Gastrocnemius medialis (tissue), 4 donors: ENCODE measurements at regions not wholly inside any gene's neighbourhood (a gene's known extent, or its start where the extent isn't known, plus 50 kb on each side); places are given as distances from the start of the nearest gene placed in this dataset.
A peak's percentile ranks its signal among the peaks of the same experiment; 100 is the strongest.

Source experiments
- ATAC-seq, 2 donors: fragments of 150-250 bp; one replicate each; pipeline ENCODE4 v1.9.1; 2016
- DNase-seq, 2 donors: peaks; one replicate each; pipeline ENCODE4 v3.0.0-alpha.2; 2019
- H3K27ac ChIP-seq, 4 donors: fragments of 200-600 bp; sonication (generic); 1 replicate in 1 of 4; 2 replicates in 3 of 4; pipeline ENCODE4 v1.5.1; 2016 to 2018; ENCODE audit warnings: mild to moderate bottlenecking in 2 of 4, moderate library complexity in 1 of 4
- H3K27me3 ChIP-seq, 3 donors: fragments of 200-600 bp; sonication (generic) in 2 of 3; 1 replicate in 1 of 3; 2 replicates in 2 of 3; pipeline versions ENCODE4 v1.5.1 to v1.6.0; 2016 to 2019; ENCODE audit warnings: mild to moderate bottlenecking in 1 of 3, moderate library complexity in 1 of 3
- H3K36me3 ChIP-seq, 2 donors: fragments of 200-600 bp; sonication (generic) in 1 of 2; one replicate each; pipeline ENCODE4 v1.5.1; 2017 to 2018
- H3K4me1 ChIP-seq, 2 donors: fragments of 200-600 bp; sonication (generic) in 1 of 2; one replicate each; pipeline ENCODE4 v1.5.1; 2016 to 2017; ENCODE audit warnings: mild to moderate bottlenecking in 2 of 2
- H3K4me3 ChIP-seq, 4 donors: fragments of 200-600 bp; sonication (generic) in 3 of 4; 1 replicate in 1 of 4; 2 replicates in 3 of 4; pipeline ENCODE4 v1.5.1; 2016 to 2019; ENCODE audit warnings: mild to moderate bottlenecking in 2 of 4
- H3K9me3 ChIP-seq, 3 donors: fragments of 200-600 bp; sonication (generic) in 2 of 3; 1 replicate in 1 of 3; 2 replicates in 2 of 3; pipeline ENCODE4 v1.5.1; 2016 to 2019
- CTCF ChIP-seq, 5 experiments: fragments of 450-650 bp in 3 of 5; fragments of 200-600 bp in 2 of 5; sonication (generic) in 2 of 5; IDR thresholded peaks in 4 of 5; conservative IDR thresholded peaks in 1 of 5; 1 replicate in 4 of 5; 2 replicates in 1 of 5; pipeline ENCODE4 v1.5.1; 2016 to 2019; ENCODE audit warnings: antibody characterized with exemption in 5 of 5, mild to moderate bottlenecking in 3 of 5, moderate library complexity in 3 of 5
- POLR2A ChIP-seq, 2 donors: fragments of 450-650 bp; IDR thresholded peaks; one replicate each; pipeline ENCODE4 v1.6.1; 2017; ENCODE audit warnings: antibody characterized with exemption in 2 of 2, mild to moderate bottlenecking in 2 of 2, moderate library complexity in 2 of 2
- in situ Hi-C, 4 donors: fragments of 200-750 bp; cut with MboI; loops; one replicate each; pipeline versions ENCODE4 v1.15.0 to v1.8.0; 2017; ENCODE audit warnings: low sequenced_read_pairs in 4 of 4
- intact Hi-C: fragments of 100-400 bp; cut with DNase I; formaldehyde crosslinking; loops from one replicate; pipeline ENCODE4 v1.15.1; 2023; ENCODE audit warnings: low total_unique reads

- Histone ChIP-seq H3K27ac (no peak overlapping the region), H3K4me1 (no peaks in the 10 kb centered on the region), H3K9me3 (no peaks in the 10 kb centered on the region), H3K36me3 (no peaks in the 10 kb centered on the region), H3K27me3 (no peaks in the 10 kb centered on the region), H3K4me3 (no peak overlapping the region)
- ATAC-seq (no peak), DNase-seq (no peak)
- TF ChIP-seq CTCF (IDR thresholded peaks at IDR 0.05 in 4 of 5, conservative IDR thresholded peaks at IDR 0.05 in 1 of 5) (no peak), POLR2A (IDR thresholded peaks at IDR 0.05) (no peak)
- in situ Hi-C loops = loop anchor here in 1 of 4 donors (25.0 kb wide), 1 partner anchor 710 kb away; no protein-coding TSS in a partner anchor
- intact Hi-C loops = no loop called here
Measured at GRCh38 chr5:89447027-89447426, 564.0 kb upstream of the MEF2C start.

- Histone ChIP-seq H3K4me3 (no peak overlapping the region), H3K36me3 (no peaks in the 10 kb centered on the region), H3K27ac (no peak overlapping the region), H3K4me1 (peaks cover 0 to 5% of the 10 kb centered on the region in 2 donors), H3K27me3 (no peaks in the 10 kb centered on the region), H3K9me3 (no peaks in the 10 kb centered on the region)
- intact Hi-C loops (no loop called here), in situ Hi-C loops (loop anchor here in 1 of 4 donors (25.0 kb wide), 1 partner anchor 708 kb away; no protein-coding TSS in a partner anchor)
- TF ChIP-seq CTCF (IDR thresholded peaks at IDR 0.05 in 4 of 5, conservative IDR thresholded peaks at IDR 0.05 in 1 of 5) = no peak
- no peak for TF ChIP-seq POLR2A (IDR thresholded peaks at IDR 0.05)
- DNase-seq (peak in 1 of 2 donors; percentile 10), ATAC-seq (no peak)
Measured at GRCh38 chr5:89445106-89445745, 562.2 kb upstream of the MEF2C start.

- intact Hi-C loops = no loop called here
- DNase-seq (no peak), ATAC-seq (no peak)
- in situ Hi-C loops = loop anchor here in 1 of 4 donors (25.0 kb wide), 1 partner anchor 707 kb away; no protein-coding TSS in a partner anchor
- Histone ChIP-seq H3K4me1 (peaks cover 10 to 12% of the 10 kb centered on the region in 2 donors), H3K27me3 (no peaks in the 10 kb centered on the region), H3K27ac (no peak overlapping the region), H3K9me3 (no peaks in the 10 kb centered on the region), H3K36me3 (no peaks in the 10 kb centered on the region), H3K4me3 (no peak overlapping the region)
- no peak for TF ChIP-seq POLR2A (IDR thresholded peaks at IDR 0.05)
Measured at GRCh38 chr5:89444088-89444487, 561.1 kb upstream of the MEF2C start.

GRCh38 chr5:89443508-89443907 lies 560.5 kb upstream of the MEF2C start:
- Histone ChIP-seq H3K4me3 (no peak overlapping the region), H3K27ac (no peak overlapping the region), H3K9me3 (no peaks in the 10 kb centered on the region), H3K4me1 (peaks cover 13 to 18% of the 10 kb centered on the region in 2 donors), H3K36me3 (no peaks in the 10 kb centered on the region), H3K27me3 (no peaks in the 10 kb centered on the region)
- in situ Hi-C loops = loop anchor here in 1 of 4 donors (25.0 kb wide), 1 partner anchor 706 kb away; no protein-coding TSS in a partner anchor
- TF ChIP-seq POLR2A (IDR thresholded peaks at IDR 0.05) (no peak), CTCF (IDR thresholded peaks at IDR 0.05 in 4 of 5, conservative IDR thresholded peaks at IDR 0.05 in 1 of 5) (no peak)
- DNase-seq (no peak), ATAC-seq (no peak)
- intact Hi-C loops = no loop called here

GRCh38 chr5:89441965-89442364 lies 559.0 kb upstream of the MEF2C start:
- ATAC-seq = no peak
- intact Hi-C loops = no loop called here

More at GRCh38 chr5:89441965-89442364, 559.0 kb upstream of the MEF2C start:
- Histone ChIP-seq H3K36me3 (no peaks in the 10 kb centered on the region), H3K9me3 (no peaks in the 10 kb centered on the region), H3K27me3 (no peaks in the 10 kb centered on the region), H3K27ac (no peak overlapping the region), H3K4me3 (no peak overlapping the region), H3K4me1 (peaks cover 20 to 31% of the 10 kb centered on the region in 2 donors)
- DNase-seq = no peak
- TF ChIP-seq CTCF (IDR thresholded peaks at IDR 0.05 in 4 of 5, conservative IDR thresholded peaks at IDR 0.05 in 1 of 5) (no peak), POLR2A (IDR thresholded peaks at IDR 0.05) (no peak)
- in situ Hi-C loops = loop anchor here in 1 of 4 donors (25.0 kb wide), 1 partner anchor 705 kb away; no protein-coding TSS in a partner anchor
